ENCODE measurements at regions not wholly inside any gene's neighbourhood (a gene's known extent, or its start where the extent isn't known, plus 50 kb on each side); places are given as distances from the start of the nearest gene placed in this dataset.

DNA sequence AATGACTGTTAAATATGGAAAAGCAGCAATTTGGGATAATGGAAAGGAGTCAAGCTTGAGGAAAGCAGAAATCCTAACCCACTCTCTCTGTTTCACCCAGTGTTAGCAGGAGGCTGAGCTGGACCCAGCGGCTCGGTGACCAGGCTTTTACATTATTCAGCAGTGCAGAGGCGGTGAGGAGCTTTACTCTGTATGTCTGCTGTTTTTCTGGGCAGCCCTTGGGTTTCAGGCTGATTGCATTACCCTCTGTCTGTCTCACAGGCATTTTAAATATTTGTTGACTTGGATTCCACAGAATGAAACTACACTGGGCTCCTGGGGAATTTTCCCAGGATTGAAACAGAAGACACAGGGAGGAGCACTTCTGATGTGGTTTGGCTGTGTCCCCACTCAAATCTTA, 368.0 kb downstream of the GALR1 start:
- Mint-ChIP-seq H3K27me3 (peaks cover 9% of the 10 kb centered on the region), H3K4me3 (no peak overlapping the region), H3K9me3 (no peaks in the 10 kb centered on the region), H3K36me3 (no peaks in the 10 kb centered on the region), H3K4me1 (no peaks in the 10 kb centered on the region), H3K27ac (no peak overlapping the region)

GRCh38 chr18:77619525-77619924, 369.9 kb downstream of the GALR1 start:
- H3K4me3 Mint-ChIP-seq, result no peak overlapping the region
- no peak overlapping the region for H3K27ac Mint-ChIP-seq
- H3K27me3 Mint-ChIP-seq, result peaks cover 5% of the 10 kb centered on the region
- H3K4me1 Mint-ChIP-seq, result no peaks in the 10 kb centered on the region
- H3K36me3 Mint-ChIP-seq, result no peaks in the 10 kb centered on the region
- H3K9me3 Mint-ChIP-seq, result no peaks in the 10 kb centered on the region

DNA sequence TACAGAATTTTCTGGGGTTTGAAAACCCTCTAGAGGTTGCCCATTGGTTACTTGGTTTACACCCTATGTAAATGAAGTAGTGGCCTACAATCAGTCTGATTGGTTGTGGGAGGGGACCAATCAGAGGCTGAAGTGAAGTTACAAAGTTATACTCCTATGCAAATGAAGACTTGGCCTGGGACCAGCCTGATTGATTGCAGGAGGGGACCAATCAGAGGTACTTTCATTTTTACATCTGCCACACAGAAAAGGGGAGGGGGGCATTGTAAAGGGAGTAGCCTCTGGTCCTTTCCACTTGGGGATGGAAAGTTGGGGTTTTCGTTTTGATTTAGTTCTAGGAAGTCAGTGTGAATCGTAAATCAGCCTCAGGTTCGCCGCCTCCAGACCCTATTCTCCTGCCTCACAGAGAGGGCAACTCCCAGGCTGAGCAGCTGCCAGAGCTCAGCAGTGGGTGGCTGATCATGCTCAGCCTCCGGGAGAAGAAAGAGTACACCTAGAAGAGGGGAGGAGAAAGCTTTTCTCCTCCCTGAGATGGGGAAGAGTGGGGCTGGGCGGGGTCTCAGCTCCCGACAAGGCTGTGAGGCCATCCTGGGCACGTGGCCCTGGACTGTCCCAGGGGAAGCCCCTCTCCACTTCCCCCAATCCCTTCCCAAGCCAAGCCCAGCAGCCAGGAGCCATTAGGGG, 372.5 kb downstream of the GALR1 start:
- Mint-ChIP-seq H3K4me3 (no peak overlapping the region), H3K27ac (no peak overlapping the region), H3K9me3 (no peaks in the 10 kb centered on the region), H3K36me3 (no peaks in the 10 kb centered on the region), H3K27me3 (peaks cover 7% of the 10 kb centered on the region), H3K4me1 (no peaks in the 10 kb centered on the region)

GRCh38 chr18:77632758-77633157, 383.1 kb downstream of the GALR1 start:
- Mint-ChIP-seq H3K4me3 (no peak overlapping the region), H3K27ac (no peak overlapping the region), H3K4me1 (no peaks in the 10 kb centered on the region), H3K36me3 (no peaks in the 10 kb centered on the region), H3K9me3 (no peaks in the 10 kb centered on the region), H3K27me3 (peaks cover 12% of the 10 kb centered on the region)

DNA sequence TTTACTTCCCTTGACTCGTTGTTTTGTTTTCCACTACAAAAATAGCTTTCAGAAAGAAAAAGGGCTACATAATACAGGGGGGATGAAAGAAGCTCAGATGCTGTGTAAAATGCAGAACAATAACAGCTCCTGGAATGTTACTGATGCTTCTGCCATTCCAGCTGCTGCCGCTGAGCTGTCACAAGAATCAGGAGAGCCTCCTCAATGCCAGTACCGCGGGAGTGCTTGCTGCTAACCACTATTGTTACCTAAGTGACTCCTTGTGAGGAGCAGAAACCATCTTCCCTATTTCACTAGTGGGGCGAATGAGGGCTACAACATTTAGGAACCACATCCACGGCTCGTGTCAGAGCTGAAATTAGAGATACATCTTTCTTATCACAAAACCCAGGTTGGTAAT, 384.8 kb downstream of the GALR1 start:
- Mint-ChIP-seq H3K36me3 (no peaks in the 10 kb centered on the region), H3K4me3 (no peak overlapping the region), H3K4me1 (no peaks in the 10 kb centered on the region), H3K27me3 (peaks cover 13% of the 10 kb centered on the region), H3K9me3 (no peaks in the 10 kb centered on the region), H3K27ac (no peak overlapping the region)

DNA sequence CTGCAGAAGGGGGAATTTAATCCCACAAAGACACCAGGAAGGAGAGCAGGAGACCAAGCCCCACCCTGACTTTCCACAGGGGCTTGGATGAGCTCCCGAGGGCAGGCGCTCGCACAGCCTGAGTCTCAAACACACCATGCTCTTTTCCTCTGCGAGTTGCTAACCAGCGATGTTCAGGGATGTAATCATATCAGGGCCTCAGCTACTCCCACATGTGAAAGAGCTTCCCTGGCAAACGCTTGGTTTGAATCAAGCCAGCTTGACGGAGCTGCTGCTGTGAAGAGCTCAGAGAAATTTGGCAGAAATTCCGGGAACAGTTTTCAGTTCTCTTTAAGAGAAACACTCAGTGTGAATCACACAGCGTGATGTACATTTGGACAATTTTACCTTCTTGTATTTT, 385.8 kb downstream of the GALR1 start:
- Mint-ChIP-seq H3K4me3 (no peak overlapping the region), H3K27me3 (peaks cover 15% of the 10 kb centered on the region), H3K27ac (no peak overlapping the region), H3K4me1 (no peaks in the 10 kb centered on the region), H3K9me3 (no peaks in the 10 kb centered on the region), H3K36me3 (no peaks in the 10 kb centered on the region)

GRCh38 chr18:77635858-77636257, 386.2 kb downstream of the GALR1 start:
- Mint-ChIP-seq H3K9me3 (no peaks in the 10 kb centered on the region), H3K4me3 (no peak overlapping the region), H3K4me1 (no peaks in the 10 kb centered on the region), H3K36me3 (no peaks in the 10 kb centered on the region), H3K27me3 (peaks cover 15% of the 10 kb centered on the region), H3K27ac (no peak overlapping the region)

DNA sequence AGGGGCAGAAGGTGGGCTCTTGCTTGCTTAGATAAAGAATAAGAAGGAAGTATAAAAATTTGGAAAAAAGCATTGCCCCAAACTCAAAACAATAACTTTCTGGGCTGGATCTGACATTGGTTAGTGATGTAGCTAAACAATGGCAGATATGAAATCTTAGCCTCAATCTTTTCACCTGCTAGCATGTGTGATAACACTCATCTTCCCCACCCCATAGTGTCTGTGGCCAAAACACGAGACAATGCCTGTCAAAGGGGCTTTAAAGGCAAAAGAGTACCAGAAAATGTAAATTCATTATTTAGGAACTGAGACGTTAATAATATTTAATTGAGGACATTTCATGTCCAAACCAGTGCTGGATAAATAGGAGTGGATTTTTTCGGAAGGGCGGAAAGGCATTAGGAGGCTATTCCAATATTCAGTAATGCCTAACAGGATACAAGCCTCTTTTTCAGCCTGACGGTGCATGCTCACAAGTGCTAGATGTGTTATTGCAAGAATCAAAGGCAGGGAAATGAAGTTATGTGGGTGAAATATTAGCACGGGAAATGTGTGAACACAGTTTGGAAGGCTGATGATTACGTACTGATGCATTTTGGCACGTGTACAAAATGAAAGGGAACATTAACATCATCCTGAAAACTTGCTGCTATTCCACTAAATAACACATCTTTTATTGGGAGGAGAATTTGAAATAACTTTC, 395.7 kb downstream of the GALR1 start:
- peaks cover 6% of the 10 kb centered on the region for H3K27me3 Mint-ChIP-seq
- H3K4me3 Mint-ChIP-seq, result no peak overlapping the region
- H3K4me1 Mint-ChIP-seq, result no peaks in the 10 kb centered on the region
- no peak overlapping the region for H3K27ac Mint-ChIP-seq
- H3K9me3 Mint-ChIP-seq, result no peaks in the 10 kb centered on the region
- no peaks in the 10 kb centered on the region for H3K36me3 Mint-ChIP-seq

DNA sequence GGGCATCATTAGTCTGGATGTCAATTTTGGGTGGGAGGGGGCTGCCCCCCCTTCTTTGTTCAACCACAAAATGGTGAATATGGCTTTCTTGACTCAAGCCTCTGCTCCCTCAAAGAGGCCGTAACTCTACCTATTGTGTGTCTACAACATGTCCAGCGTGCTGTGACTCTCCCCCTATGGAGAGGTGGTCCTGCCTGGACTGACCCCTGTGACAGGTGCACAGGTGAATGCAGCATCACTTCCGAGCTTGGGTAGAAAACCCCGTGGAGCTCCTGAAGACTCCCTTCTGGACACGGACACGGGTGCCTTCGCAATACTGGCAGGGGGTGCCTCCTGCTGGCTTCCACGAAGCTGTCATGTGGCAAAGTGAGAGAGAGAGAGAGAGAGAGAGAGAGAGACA, 397.8 kb downstream of the GALR1 start:
- no peaks in the 10 kb centered on the region for H3K4me1 Mint-ChIP-seq
- no peak overlapping the region for H3K27ac Mint-ChIP-seq
- H3K27me3 Mint-ChIP-seq, result peaks cover 12% of the 10 kb centered on the region
- no peak overlapping the region for H3K4me3 Mint-ChIP-seq
- H3K9me3 Mint-ChIP-seq, result no peaks in the 10 kb centered on the region
- no peaks in the 10 kb centered on the region for H3K36me3 Mint-ChIP-seq

- Mint-ChIP-seq H3K9me3 (no peaks in the 10 kb centered on the region), H3K27me3 (peaks cover 12% of the 10 kb centered on the region), H3K36me3 (no peaks in the 10 kb centered on the region), H3K4me1 (no peaks in the 10 kb centered on the region), H3K4me3 (no peak overlapping the region), H3K27ac (no peak overlapping the region)
These were observed 398.8 kb downstream of the GALR1 start for GRCh38 chr18:77648411-77648810.

GRCh38 chr18:77650799-77651385, 401.2 kb downstream of the GALR1 start:
- H3K27ac Mint-ChIP-seq, result no peak overlapping the region
- H3K4me1 Mint-ChIP-seq, result no peaks in the 10 kb centered on the region
- no peak overlapping the region for H3K4me3 Mint-ChIP-seq
- peaks cover 12% of the 10 kb centered on the region for H3K27me3 Mint-ChIP-seq
- H3K36me3 Mint-ChIP-seq, result no peaks in the 10 kb centered on the region
- no peaks in the 10 kb centered on the region for H3K9me3 Mint-ChIP-seq

GRCh38 chr18:77651441-77651840, 401.8 kb downstream of the GALR1 start:
- H3K27ac Mint-ChIP-seq, result no peak overlapping the region
- no peak overlapping the region for H3K4me3 Mint-ChIP-seq
- no peaks in the 10 kb centered on the region for H3K9me3 Mint-ChIP-seq
- H3K36me3 Mint-ChIP-seq, result no peaks in the 10 kb centered on the region
- peaks cover 10% of the 10 kb centered on the region for H3K27me3 Mint-ChIP-seq
- H3K4me1 Mint-ChIP-seq, result no peaks in the 10 kb centered on the region

GRCh38 chr18:77653792-77654191, 404.1 kb downstream of the GALR1 start:
- Mint-ChIP-seq H3K9me3 (no peaks in the 10 kb centered on the region), H3K36me3 (no peaks in the 10 kb centered on the region), H3K27ac (no peak overlapping the region), H3K4me1 (no peaks in the 10 kb centered on the region), H3K4me3 (no peak overlapping the region), H3K27me3 (peaks cover 8% of the 10 kb centered on the region)

- Mint-ChIP-seq H3K4me1 (no peaks in the 10 kb centered on the region), H3K36me3 (no peaks in the 10 kb centered on the region), H3K9me3 (no peaks in the 10 kb centered on the region), H3K27ac (no peak overlapping the region), H3K4me3 (no peak overlapping the region), H3K27me3 (peaks cover 8% of the 10 kb centered on the region)
These were observed 404.7 kb downstream of the GALR1 start for GRCh38 chr18:77654302-77654701.

- Mint-ChIP-seq H3K27me3 (peaks cover 4% of the 10 kb centered on the region), H3K36me3 (no peaks in the 10 kb centered on the region), H3K9me3 (no peaks in the 10 kb centered on the region), H3K4me3 (no peak overlapping the region), H3K4me1 (no peaks in the 10 kb centered on the region), H3K27ac (no peak overlapping the region)
These were observed 408.1 kb downstream of the GALR1 start for GRCh38 chr18:77657651-77658298.

GRCh38 chr18:77658299-77658662, 408.6 kb downstream of the GALR1 start:
- Mint-ChIP-seq H3K4me3 (no peak overlapping the region), H3K27ac (no peak overlapping the region), H3K36me3 (no peaks in the 10 kb centered on the region), H3K4me1 (no peaks in the 10 kb centered on the region), H3K9me3 (no peaks in the 10 kb centered on the region), H3K27me3 (peaks cover 4% of the 10 kb centered on the region)

Measured in activated naive CD4-positive, alpha-beta T cell treated with anti-CD3 and anti-CD28 coated beads, Interleukin-2, amount 50 U/mL, for 24 hours (primary cell).